ACC112 (cell line): ENCODE measurements at regions not wholly inside any gene's neighbourhood (a gene's known extent, or its start where the extent isn't known, plus 50 kb on each side); places are given as distances from the start of the nearest gene placed in this dataset.
A peak's percentile ranks its signal among the peaks of the same experiment; 100 is the strongest.

Experiments
- H2AFZ ChIP-seq: fragments of 200-600 bp; sonication (generic); one replicate; pipeline ENCODE4 v1.6.0; 2017; ENCODE audit warnings: antibody characterized with exemption, low read length; ENCODE audit not compliant: unreplicated experiment
- H3K27ac ChIP-seq: fragments of 200-600 bp; sonication (generic); 2 replicates; pipeline ENCODE4 v1.5.1; 2014; ENCODE audit warnings: low read depth, mild to moderate bottlenecking, antibody characterized with exemption, low read length, moderate library complexity
- H3K27me3 ChIP-seq: fragments of 200-600 bp; sonication (generic); 2 replicates; pipeline ENCODE4 v1.6.1; 2014; ENCODE audit warnings: mild to moderate bottlenecking, antibody characterized with exemption, low read length, moderate library complexity, mixed read lengths; ENCODE audit not compliant: insufficient read depth
- H3K36me3 ChIP-seq: fragments of 200-600 bp; sonication (generic); 2 replicates; pipeline ENCODE4 v1.6.1; 2016; ENCODE audit warnings: mild to moderate bottlenecking, antibody characterized with exemption, low read length, moderate library complexity, mixed read lengths; ENCODE audit not compliant: insufficient read depth
- H3K4me1 ChIP-seq: fragments of 200-600 bp; sonication (generic); one replicate; pipeline ENCODE4 v1.6.1; 2016; ENCODE audit warnings: low read length, mixed read lengths; ENCODE audit not compliant: insufficient read depth, unreplicated experiment, control insufficient read depth
- H3K4me3 ChIP-seq: fragments of 200-600 bp; sonication (generic); 2 replicates; pipeline ENCODE4 v1.5.1; 2014; ENCODE audit warnings: mild to moderate bottlenecking, low read depth, low read length
- H3K79me2 ChIP-seq: fragments of 200-600 bp; sonication (generic); one replicate; pipeline ENCODE4 v1.6.0; 2016; ENCODE audit warnings: low read length; ENCODE audit not compliant: control insufficient read depth, unreplicated experiment, insufficient read depth

DNA sequence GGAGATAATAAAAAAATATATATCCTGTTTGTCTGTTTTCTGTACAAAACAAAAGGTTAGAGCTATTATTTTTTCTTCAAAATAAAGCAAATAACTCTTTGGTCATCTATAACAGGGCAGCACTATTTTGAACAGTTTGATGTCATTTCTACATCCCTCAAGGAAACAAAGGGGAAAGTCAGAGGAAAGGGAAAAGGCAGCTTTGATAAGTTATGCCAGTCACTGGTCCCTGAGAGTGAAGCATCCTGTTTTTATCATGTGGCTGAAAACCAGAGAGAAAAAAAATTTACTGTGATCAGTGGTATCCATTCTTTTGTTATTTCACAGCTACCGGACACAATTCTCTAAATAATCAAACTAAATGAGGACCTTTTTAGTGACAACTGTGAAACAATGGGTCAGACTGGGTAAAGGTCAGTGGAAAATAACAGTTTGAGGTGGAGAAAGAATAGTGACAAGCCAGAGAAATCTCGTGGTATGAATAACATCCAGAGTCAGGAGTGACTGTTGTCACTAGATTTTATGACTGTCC lies 356.0 kb downstream of the HDGFL1 start:
- Histone ChIP-seq H3K27me3 (no peaks in the 10 kb centered on the region), H3K36me3 (no peaks in the 10 kb centered on the region), H3K4me3 (no peak overlapping the region), H3K4me1 (no peaks in the 10 kb centered on the region), H3K27ac (no peak overlapping the region), H3K79me2 (no peaks in the 10 kb centered on the region), H2AFZ (no peak overlapping the region)

DNA sequence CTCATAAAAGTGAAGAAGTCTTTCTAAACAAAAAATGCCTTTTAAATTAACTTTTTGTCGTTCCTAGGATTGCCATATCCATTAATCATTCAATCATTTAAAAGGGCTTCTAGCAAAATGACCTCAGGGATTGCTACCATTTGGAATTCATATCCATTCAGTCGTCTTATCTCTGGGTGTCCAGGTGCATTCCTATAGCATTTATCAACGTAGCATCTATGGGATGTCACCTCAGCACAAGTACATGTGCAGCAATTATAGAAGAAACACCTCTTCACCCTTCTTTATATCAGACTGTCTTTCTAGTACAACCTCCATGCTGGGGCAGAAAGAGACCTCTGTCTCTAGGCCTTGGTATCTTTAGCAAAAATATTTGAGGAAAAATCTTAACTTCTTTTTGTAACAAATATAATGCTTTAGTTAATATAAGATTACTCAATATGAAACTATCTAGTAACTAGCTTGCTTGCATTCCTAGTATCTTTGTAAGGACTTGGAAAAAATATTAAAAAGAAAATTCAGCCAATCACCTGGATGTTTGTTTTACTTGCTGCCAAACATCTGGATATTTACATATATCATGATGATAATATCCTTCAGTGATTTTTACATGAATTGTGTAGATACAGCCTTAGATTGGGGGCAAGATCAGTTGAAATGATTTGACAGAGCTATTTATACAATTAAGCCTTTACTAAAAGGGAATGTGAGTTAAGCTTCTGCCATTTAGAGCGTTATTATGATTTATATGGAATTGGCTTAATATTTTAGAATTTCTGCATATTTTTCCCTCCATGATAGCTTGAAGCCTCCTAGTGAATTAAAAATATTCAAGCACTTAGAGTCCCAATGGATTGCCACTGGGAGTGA lies 356.8 kb downstream of the HDGFL1 start:
- Histone ChIP-seq H3K79me2 (no peaks in the 10 kb centered on the region), H2AFZ (no peak overlapping the region), H3K27me3 (no peaks in the 10 kb centered on the region), H3K4me1 (no peaks in the 10 kb centered on the region), H3K4me3 (no peak overlapping the region), H3K27ac (no peak overlapping the region), H3K36me3 (no peaks in the 10 kb centered on the region)

DNA sequence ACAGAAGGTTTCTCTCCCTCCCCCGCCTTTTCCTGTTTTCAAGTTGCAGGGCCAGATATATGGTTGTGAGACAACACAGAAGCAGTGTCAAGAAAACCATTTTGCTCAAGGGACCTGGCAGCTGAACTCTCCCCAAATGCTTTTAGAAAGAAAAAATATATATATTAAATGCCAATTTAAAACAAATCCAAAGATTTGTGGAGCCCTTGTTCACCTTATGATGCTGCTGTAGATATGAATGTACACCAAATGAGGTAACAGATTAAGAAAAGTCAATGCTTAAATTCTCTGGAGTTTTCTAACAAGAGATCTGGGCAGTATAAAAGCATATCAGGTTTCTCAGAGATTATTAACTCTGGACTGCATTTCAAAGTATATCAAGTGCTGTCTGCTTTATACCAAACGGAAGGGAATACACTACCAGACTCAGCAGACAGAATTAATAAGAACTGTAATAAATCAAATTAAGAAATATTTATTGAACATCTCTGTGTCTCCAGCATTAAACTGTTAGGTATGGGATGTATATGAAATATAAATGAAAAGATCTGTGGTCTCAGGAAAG lies 357.5 kb downstream of the HDGFL1 start:
- no peak overlapping the region for H3K27ac ChIP-seq
- H3K27me3 ChIP-seq: no peaks in the 10 kb centered on the region
- no peaks in the 10 kb centered on the region for H3K79me2 ChIP-seq
- H3K4me1 ChIP-seq: no peaks in the 10 kb centered on the region
- no peak overlapping the region for H2AFZ ChIP-seq
- no peak overlapping the region for H3K4me3 ChIP-seq
- H3K36me3 ChIP-seq: no peaks in the 10 kb centered on the region

DNA sequence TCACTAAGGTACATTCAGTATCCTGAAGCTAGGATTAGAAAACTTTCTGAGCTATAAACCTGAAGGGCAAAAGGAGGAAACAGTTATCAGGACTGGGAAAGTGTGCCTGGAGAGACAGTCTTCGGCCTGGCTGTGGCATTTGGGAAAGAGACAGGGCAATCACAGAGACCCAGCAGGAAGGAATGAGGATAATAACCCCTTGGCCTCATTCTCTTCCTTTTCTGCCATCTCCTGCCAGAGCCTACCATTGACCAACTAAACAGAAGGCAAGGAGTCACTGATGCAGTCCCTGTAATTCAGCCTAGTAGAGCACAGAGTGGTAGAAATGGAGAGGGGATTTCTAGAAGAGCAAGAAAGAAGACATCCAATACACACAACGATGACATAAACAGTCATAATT lies 359.4 kb downstream of the HDGFL1 start:
- no peaks in the 10 kb centered on the region for H3K4me1 ChIP-seq
- no peak overlapping the region for H2AFZ ChIP-seq
- no peaks in the 10 kb centered on the region for H3K27me3 ChIP-seq
- H3K36me3 ChIP-seq: no peaks in the 10 kb centered on the region
- no peaks in the 10 kb centered on the region for H3K79me2 ChIP-seq
- H3K4me3 ChIP-seq: no peak overlapping the region
- no peak overlapping the region for H3K27ac ChIP-seq

DNA sequence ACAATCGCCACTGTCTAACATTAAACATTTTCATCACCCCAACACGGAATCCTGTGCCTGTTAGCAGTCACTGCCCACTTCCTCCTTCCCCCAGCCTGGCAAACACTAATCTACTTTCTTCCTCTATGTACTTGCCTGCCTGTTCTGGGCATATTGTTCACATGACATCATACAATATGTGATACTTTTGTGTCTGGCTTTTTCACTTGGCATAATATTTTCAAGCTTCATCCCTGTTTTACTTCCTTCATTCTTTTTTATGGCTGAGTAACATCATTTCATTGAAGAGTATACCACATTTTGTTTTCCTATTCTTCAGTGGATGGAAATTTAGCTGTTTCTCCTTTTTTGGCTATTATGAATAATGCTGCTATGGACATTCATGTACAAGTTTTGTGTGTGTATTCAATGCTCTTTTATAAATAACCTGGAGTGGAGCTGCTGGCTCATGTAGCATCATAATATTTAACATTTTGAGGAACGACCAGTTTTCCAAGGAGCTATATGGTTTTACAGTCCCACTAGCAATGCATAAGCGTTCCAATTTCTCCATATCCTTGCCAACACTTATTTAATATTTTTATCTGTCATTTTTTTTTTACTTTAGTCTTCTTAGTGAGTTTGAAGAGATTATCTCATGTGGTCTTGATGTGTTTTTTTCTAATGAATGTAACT lies 360.1 kb downstream of the HDGFL1 start:
- Histone ChIP-seq H3K27ac (no peak overlapping the region), H2AFZ (no peak overlapping the region), H3K27me3 (no peaks in the 10 kb centered on the region), H3K79me2 (no peaks in the 10 kb centered on the region), H3K36me3 (no peaks in the 10 kb centered on the region), H3K4me3 (no peak overlapping the region), H3K4me1 (no peaks in the 10 kb centered on the region)

DNA sequence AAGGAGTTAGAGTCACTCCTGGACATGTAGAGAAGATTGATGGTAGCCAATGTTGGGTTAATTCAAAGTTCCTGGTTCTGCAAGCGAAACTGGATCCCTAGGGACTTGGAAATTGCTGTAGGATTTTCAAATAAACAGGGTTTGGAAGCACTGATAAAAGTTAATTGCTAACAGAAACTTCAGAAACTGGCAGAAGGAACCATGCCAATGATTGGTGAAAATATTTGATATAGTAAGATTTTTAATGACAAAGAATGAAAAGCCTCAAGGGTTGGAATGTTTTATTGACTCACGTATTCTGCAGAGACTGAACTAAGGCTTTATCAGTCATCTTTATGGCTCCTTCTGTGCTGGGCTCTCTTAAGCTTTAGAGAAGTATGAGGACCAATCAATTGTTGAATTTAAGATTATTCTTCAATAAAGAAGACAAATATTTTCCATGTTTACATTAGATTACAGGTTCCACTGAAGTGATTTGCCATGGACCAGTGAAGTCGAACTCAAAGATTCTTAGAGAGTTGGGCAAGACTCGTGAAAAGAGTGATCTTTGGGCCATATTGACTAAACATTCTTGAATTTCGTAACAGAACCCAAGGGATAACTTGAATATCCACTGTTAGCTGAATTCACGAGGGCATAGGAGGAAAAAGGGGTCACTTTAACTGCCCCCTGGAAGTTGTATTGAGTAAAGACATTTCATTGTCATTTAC lies 371.4 kb downstream of the HDGFL1 start:
- Histone ChIP-seq H3K27me3 (no peaks in the 10 kb centered on the region), H3K4me1 (no peaks in the 10 kb centered on the region), H2AFZ (peak overlapping the region; percentile 22), H3K4me3 (no peak overlapping the region), H3K36me3 (no peaks in the 10 kb centered on the region), H3K79me2 (no peaks in the 10 kb centered on the region), H3K27ac (no peak overlapping the region)

DNA sequence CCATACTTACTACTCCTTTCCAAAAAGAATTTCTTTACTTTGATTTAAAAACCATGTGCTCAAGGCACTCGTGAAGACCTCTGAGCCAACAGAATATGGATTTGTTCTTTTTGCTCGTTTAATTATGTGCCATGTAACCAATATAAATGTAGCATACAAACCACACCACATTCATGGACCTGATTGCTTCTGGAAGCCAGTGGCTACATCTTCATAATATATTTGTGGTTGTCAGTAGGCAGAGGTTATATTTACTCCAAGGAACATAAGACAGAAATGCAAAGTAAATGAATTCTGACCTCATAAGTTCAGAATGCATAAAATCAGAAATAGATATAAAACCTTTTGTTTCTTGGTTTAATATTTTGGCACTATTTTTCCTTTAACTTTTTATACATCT lies 373.0 kb downstream of the HDGFL1 start:
- H3K27me3 ChIP-seq: no peaks in the 10 kb centered on the region
- no peak overlapping the region for H3K27ac ChIP-seq
- no peak overlapping the region for H3K4me3 ChIP-seq
- H2AFZ ChIP-seq: no peak overlapping the region
- H3K4me1 ChIP-seq: no peaks in the 10 kb centered on the region
- no peaks in the 10 kb centered on the region for H3K36me3 ChIP-seq
- H3K79me2 ChIP-seq: no peaks in the 10 kb centered on the region

DNA sequence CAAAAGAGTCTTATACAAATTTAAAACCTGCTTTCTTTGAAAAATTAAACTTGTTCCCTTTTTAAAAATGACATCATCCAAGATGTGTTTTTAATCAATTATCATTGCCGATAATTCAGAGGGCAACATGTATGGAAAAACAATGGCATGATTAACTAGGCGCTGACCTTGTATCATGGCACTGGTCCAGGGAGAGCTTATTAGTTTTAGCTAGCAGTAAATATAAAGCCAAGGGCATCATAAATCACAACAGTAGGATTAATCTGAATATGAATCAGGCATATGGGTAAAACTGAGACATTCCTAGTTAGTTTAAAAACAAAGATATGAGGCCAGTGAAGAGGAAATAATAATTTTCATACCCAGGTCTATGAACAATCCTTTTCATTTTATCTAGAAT lies 374.0 kb downstream of the HDGFL1 start:
- H3K27me3 ChIP-seq: no peaks in the 10 kb centered on the region
- H3K79me2 ChIP-seq: no peaks in the 10 kb centered on the region
- no peak overlapping the region for H3K4me3 ChIP-seq
- H3K36me3 ChIP-seq: no peaks in the 10 kb centered on the region
- no peak overlapping the region for H2AFZ ChIP-seq
- no peak overlapping the region for H3K27ac ChIP-seq
- no peaks in the 10 kb centered on the region for H3K4me1 ChIP-seq

DNA sequence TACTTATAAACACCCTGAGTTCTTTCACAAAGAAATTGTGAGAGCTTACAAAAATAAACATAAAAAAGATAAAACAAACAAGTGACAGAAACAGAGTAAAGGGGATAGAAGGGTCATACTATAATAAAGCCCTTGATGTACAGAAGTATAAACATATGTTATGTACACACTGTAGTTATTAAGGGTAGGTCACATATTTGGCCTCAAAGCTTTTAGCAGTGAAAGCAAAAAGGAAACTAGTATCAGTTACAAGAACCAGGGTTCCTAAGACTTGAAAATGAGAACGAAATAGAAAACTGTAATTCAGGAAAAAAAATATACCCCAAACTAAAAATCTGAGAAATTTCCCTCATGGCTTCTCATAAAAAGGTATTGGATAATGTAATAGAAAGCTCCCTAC lies 380.6 kb downstream of the HDGFL1 start:
- Histone ChIP-seq H2AFZ (no peak overlapping the region), H3K79me2 (no peaks in the 10 kb centered on the region), H3K36me3 (no peaks in the 10 kb centered on the region), H3K27ac (no peak overlapping the region), H3K27me3 (no peaks in the 10 kb centered on the region), H3K4me1 (no peaks in the 10 kb centered on the region), H3K4me3 (no peak overlapping the region)

DNA sequence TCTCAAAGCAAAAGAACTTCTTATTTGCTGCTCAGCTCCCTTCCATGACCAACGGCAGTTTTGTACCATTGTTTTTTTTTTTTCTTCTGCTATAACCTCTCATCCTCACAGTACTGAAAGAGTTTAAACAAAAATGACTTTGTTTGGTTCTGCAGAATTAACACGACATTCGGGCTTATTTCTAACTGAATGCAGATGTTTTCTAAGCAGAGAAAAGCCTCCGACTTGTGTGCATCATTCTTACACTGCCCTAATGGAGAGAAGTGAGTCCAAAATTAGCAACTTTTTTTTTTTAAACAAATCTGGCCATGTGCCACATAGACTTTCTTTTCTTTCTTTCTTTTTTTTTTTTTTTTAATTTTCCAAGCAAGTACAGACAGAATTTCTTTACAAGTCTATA lies 382.7 kb downstream of the HDGFL1 start:
- no peak overlapping the region for H2AFZ ChIP-seq
- no peaks in the 10 kb centered on the region for H3K36me3 ChIP-seq
- H3K4me1 ChIP-seq: no peaks in the 10 kb centered on the region
- no peak overlapping the region for H3K4me3 ChIP-seq
- no peak overlapping the region for H3K27ac ChIP-seq
- H3K79me2 ChIP-seq: no peaks in the 10 kb centered on the region
- no peaks in the 10 kb centered on the region for H3K27me3 ChIP-seq
